ENCODE measurements at regions not wholly inside any gene's neighbourhood (a gene's known extent, or its start where the extent isn't known, plus 50 kb on each side); places are given as distances from the start of the nearest gene placed in this dataset.
"Not testable (repeated sequence)": the region's sequence is repeated elsewhere in the genome, so short reads cannot be mapped to it uniquely, and the experiment has no call there.

- Histone ChIP-seq H3K4me3 (no peak overlapping the region), H3K9ac (no peak overlapping the region), H4K20me1 (no peaks in the 10 kb centered on the region), H3K27me3 (no peaks in the 10 kb centered on the region), H3K36me3 (no peaks in the 10 kb centered on the region), H3K4me2 (peak overlapping the region; percentile 29), H3K9me3 (no peaks in the 10 kb centered on the region; the same call in 1 of the 2 replicates), H3K4me1 (peaks cover 22% of the 10 kb centered on the region), H3K27ac (no peak overlapping the region)
- no peak for TF ChIP-seq Cebpa-rat (IDR thresholded peaks at IDR 0.05)
Observed at GRCh38 chr5:72584466-72584865, 77.3 kb upstream of the ZNF366 start.

GRCh38 chr5:72579290-72579689 is 72.1 kb upstream of the ZNF366 start:
- H3K4me2 ChIP-seq, H3K9ac ChIP-seq, H3K36me3 ChIP-seq, H4K20me1 ChIP-seq, H3K27me3 ChIP-seq, H3K27ac ChIP-seq, H3K4me3 ChIP-seq: not testable (repeated sequence)
- H3K4me1 ChIP-seq, result peaks cover 18% of the 10 kb centered on the region
- peaks cover 16% of the 10 kb centered on the region for H3K9me3 ChIP-seq

DNA sequence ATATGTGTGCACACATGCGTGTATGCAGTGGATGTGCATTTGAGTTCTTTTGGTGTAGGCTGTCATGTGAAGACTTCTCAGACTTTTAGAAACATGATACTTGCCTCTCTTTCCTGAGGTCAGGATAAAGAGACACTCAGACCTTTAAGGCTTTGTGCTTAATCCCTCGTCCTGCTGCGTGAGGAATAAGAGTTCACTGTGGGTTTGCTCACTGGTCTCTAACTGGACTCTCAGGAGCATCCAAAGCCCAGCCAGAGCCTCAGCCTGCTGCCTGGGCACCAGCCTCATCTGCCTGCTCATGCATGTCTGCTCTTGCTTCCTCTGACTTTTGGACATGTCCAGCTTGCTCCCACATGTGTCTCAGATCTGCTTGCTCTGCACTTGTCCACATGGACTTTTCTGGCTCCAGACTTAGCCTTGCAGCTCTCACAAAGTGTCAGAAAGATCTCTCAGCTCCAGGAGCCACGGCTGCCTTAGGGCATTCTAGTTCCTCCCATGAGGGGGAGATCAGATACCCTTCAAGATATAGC is 65.1 kb upstream of the ZNF366 start:
- H4K20me1 ChIP-seq, result no peaks in the 10 kb centered on the region
- no peak overlapping the region for H3K9ac ChIP-seq
- no peak overlapping the region for H3K4me3 ChIP-seq
- no peaks in the 10 kb centered on the region for H3K36me3 ChIP-seq
- peaks cover 10% of the 10 kb centered on the region for H3K4me1 ChIP-seq
- no peak overlapping the region for H3K27ac ChIP-seq
- TF ChIP-seq Cebpa-rat (IDR thresholded peaks at IDR 0.05), result no peak
- no peaks in the 10 kb centered on the region for H3K27me3 ChIP-seq
- peaks cover 4% of the 10 kb centered on the region for H3K9me3 ChIP-seq
- no peak overlapping the region for H3K4me2 ChIP-seq

- H4K20me1 ChIP-seq, result no peaks in the 10 kb centered on the region
- H3K9me3 ChIP-seq, result no peaks in the 10 kb centered on the region
- no peaks in the 10 kb centered on the region for H3K4me1 ChIP-seq
- no peak for TF ChIP-seq Cebpa-rat (IDR thresholded peaks at IDR 0.05)
- H3K4me3 ChIP-seq, result no peak overlapping the region
- no peaks in the 10 kb centered on the region for H3K27me3 ChIP-seq
- no peaks in the 10 kb centered on the region for H3K36me3 ChIP-seq
- no peak overlapping the region for H3K9ac ChIP-seq
- H3K4me2 ChIP-seq, result no peak overlapping the region
- H3K27ac ChIP-seq, result no peak overlapping the region
Observed at GRCh38 chr5:72569408-72569944, 62.3 kb upstream of the ZNF366 start.

- no peaks in the 10 kb centered on the region for H3K9me3 ChIP-seq
- no peak overlapping the region for H3K4me2 ChIP-seq
- no peak overlapping the region for H3K4me3 ChIP-seq
- H4K20me1 ChIP-seq, result no peaks in the 10 kb centered on the region
- H3K36me3 ChIP-seq, result no peaks in the 10 kb centered on the region
- no peak overlapping the region for H3K9ac ChIP-seq
- H3K27me3 ChIP-seq, result no peaks in the 10 kb centered on the region
- no peak for TF ChIP-seq Cebpa-rat (IDR thresholded peaks at IDR 0.05)
- no peak overlapping the region for H3K27ac ChIP-seq
- no peaks in the 10 kb centered on the region for H3K4me1 ChIP-seq
Observed at GRCh38 chr5:72566746-72567145, 59.5 kb upstream of the ZNF366 start.

GRCh38 chr5:72565513-72566289 is 58.5 kb upstream of the ZNF366 start:
- Histone ChIP-seq H3K9ac (no peak overlapping the region), H3K9me3 (no peaks in the 10 kb centered on the region), H3K4me2 (no peak overlapping the region), H3K27ac (no peak overlapping the region), H4K20me1 (no peaks in the 10 kb centered on the region), H3K27me3 (no peaks in the 10 kb centered on the region), H3K36me3 (no peaks in the 10 kb centered on the region), H3K4me1 (no peaks in the 10 kb centered on the region), H3K4me3 (no peak overlapping the region)
- no peak for TF ChIP-seq Cebpa-rat (IDR thresholded peaks at IDR 0.05)

DNA sequence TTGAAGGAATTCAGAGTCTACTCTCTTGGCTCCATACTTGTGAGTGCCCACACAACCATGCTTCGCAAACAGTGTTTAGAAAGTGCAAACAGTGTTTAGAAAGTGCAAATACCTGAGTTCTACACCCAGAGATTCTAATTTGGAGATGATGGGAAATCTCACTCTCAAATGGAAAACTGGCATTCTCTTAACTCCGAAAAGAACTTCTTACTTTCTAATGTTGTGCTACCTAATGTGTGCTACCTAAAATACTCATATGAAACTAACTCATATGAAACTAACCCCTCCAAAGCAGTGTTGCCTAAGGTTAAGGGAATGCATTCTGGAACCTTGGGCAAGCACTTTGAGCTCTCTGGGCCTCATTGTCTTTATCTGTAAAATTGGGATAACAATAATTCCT is 55.5 kb upstream of the ZNF366 start:
- Histone ChIP-seq H3K4me2 (no peak overlapping the region), H3K4me3 (no peak overlapping the region), H3K9ac (no peak overlapping the region), H3K27ac (no peak overlapping the region), H3K4me1 (peaks cover 14% of the 10 kb centered on the region; the same call in 1 of the 2 replicates), H3K27me3 (no peaks in the 10 kb centered on the region), H4K20me1 (no peaks in the 10 kb centered on the region), H3K9me3 (no peaks in the 10 kb centered on the region), H3K36me3 (no peaks in the 10 kb centered on the region)
- TF ChIP-seq Cebpa-rat (IDR thresholded peaks at IDR 0.05), result no peak

DNA sequence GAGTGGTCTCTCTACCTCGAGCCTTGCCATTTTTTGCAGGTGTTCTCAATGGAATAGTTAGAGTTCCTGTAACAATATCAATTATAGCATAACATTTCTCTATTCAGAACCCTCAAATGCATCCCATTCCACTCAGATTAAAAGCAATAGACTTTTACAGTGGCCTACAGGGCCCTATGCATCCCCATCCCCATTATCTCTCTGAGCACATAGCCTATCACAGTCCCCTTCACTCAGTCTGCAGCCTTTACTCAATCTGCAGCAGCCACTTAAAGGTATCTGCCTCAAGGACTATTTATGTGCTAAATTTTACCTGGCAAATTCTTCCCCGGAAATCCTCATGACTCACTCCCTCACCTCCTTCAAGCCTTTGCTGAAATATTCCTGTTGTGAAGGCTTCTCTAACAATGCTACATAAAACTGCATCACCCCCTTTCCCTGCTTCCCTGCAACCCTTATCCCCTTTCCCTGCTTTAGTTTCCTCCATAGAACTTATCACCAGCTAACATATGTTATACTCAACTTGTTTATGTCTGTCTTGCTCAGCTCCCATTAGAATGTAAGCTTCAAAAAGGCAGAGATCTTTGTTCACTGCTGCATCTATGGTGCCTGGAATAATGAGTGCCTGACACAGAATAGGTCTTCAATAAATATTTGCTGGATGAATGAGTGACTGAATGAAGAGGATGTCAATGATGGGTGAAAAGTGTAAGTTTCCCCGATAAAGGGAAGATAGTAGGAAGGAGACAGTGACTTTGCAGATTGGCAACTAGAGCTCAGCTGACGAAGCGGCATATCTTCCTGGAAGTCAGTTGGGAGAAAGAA is 54.1 kb upstream of the ZNF366 start:
- H4K20me1 ChIP-seq, result no peaks in the 10 kb centered on the region
- peaks cover 23% of the 10 kb centered on the region for H3K4me1 ChIP-seq
- no peaks in the 10 kb centered on the region for H3K36me3 ChIP-seq
- no peak overlapping the region for H3K27ac ChIP-seq
- H3K9me3 ChIP-seq, result no peaks in the 10 kb centered on the region
- H3K4me2 ChIP-seq, result no peak overlapping the region
- TF ChIP-seq Cebpa-rat (IDR thresholded peaks at IDR 0.05), result no peak
- H3K4me3 ChIP-seq, result no peak overlapping the region
- no peaks in the 10 kb centered on the region for H3K27me3 ChIP-seq
- H3K9ac ChIP-seq, result no peak overlapping the region

- peaks cover 34% of the 10 kb centered on the region for H3K4me1 ChIP-seq
- no peaks in the 10 kb centered on the region for H3K27me3 ChIP-seq
- no peak for TF ChIP-seq Cebpa-rat (IDR thresholded peaks at IDR 0.05)
- no peak overlapping the region for H3K4me3 ChIP-seq
- H3K36me3 ChIP-seq, result no peaks in the 10 kb centered on the region
- no peak overlapping the region for H3K9ac ChIP-seq
- no peak overlapping the region for H3K27ac ChIP-seq
- no peaks in the 10 kb centered on the region for H3K9me3 ChIP-seq
- H3K4me2 ChIP-seq, result peak overlapping the region; percentile 27; the same call in 1 of the 2 replicates
- no peaks in the 10 kb centered on the region for H4K20me1 ChIP-seq
Observed at GRCh38 chr5:72559866-72560766, 52.9 kb upstream of the ZNF366 start.
